ENCODE measurements at regions not wholly inside any gene's neighbourhood (a gene's known extent, or its start where the extent isn't known, plus 50 kb on each side); places are given as distances from the start of the nearest gene placed in this dataset.

DNA sequence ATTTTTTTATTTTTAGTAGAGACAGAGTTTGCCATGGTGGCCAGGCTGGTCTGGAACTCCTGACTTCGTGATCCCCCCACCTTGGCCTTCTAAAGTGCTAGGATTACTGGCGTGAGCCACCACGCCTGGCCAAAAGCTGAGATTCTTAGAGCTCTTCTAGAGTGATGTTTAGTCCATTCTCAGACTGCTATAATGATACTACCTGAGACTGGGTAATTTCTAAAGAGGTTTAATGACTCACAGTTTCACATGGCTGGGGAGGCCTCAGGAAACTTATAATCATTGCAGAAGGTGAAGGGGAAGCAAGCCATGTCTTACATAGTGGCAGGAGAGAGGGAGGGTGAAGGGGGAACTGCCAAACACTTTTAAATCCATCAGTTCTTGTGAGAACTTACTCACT lies 1804.9 kb upstream of the LRRTM1 start:
- WGBS (ENCODE audit: insufficient coverage) = no CpG with 5 or more reads among the region's 3 CpGs
- no peak overlapping the region for H3K27ac Mint-ChIP-seq
- peaks cover 3 to 28% (median 26%) of the 10 kb centered on the region in 3 donors for H3K9me3 Mint-ChIP-seq

GRCh38 chr2:82098617-82099016 lies 1794.1 kb upstream of the LRRTM1 start:
- no CpG with 5 or more reads among the region's 1 CpG for WGBS (ENCODE audit: insufficient coverage)
- Mint-ChIP-seq H3K36me3 (no peaks in the 10 kb centered on the region), H3K27ac (no peak overlapping the region), H3K4me3 (no peak overlapping the region), H3K4me1 (no peaks in the 10 kb centered on the region), H3K9me3 (peaks cover 0 to 7% (median 6%) of the 10 kb centered on the region in 3 donors), H3K27me3 (no peaks in the 10 kb centered on the region)
- DNase-seq = no peak
- no peaks in the 10 kb centered on the region for H3K9me3 ChIP-seq
- no peak overlapping the region for H3K27ac ChIP-seq (ENCODE audit: low read length)
- no peaks in the 10 kb centered on the region for H3K4me1 ChIP-seq (ENCODE audit: control insufficient read depth in 1 of 2, extremely low read depth in 1 of 2, insufficient read depth in 2 of 2, low read length in 2 of 2)
- no peaks in the 10 kb centered on the region for H3K36me3 ChIP-seq (ENCODE audit: control insufficient read depth in 2 of 2, extremely low read depth in 1 of 2, insufficient read depth in 1 of 2, low read length in 1 of 2)
- CTCF ChIA-PET = no interaction called here
- ATAC-seq (replicated peaks in 1 of 4) = no peak
- H3K27me3 ChIP-seq (replicated peaks in 1 of 2; ENCODE audit: control insufficient read depth in 2 of 2, extremely low read depth in 1 of 2, insufficient read depth in 2 of 2, low read length in 1 of 2) = no peaks in the 10 kb centered on the region
- H3K4me3 ChIP-seq (ENCODE audit: control insufficient read depth in 1 of 2, extremely low read depth in 1 of 2, low read length in 1 of 2) = no peak overlapping the region
- POLR2A ChIA-PET = no interaction called here

More for the DNA sequence above, 1804.9 kb upstream of the LRRTM1 start:
- H3K9me3 ChIP-seq = peaks cover 3% of the 10 kb centered on the region
- DNase-seq (no peak), ATAC-seq (replicated peaks in 1 of 4) (no peak)
- no peaks in the 10 kb centered on the region for H3K4me1 ChIP-seq (ENCODE audit: control insufficient read depth in 1 of 2, extremely low read depth in 1 of 2, insufficient read depth in 2 of 2, low read length in 2 of 2)
- POLR2A ChIA-PET = no interaction called here
- Mint-ChIP-seq H3K27me3 (no peaks in the 10 kb centered on the region), H3K36me3 (no peaks in the 10 kb centered on the region), H3K4me1 (no peaks in the 10 kb centered on the region), H3K4me3 (no peak overlapping the region)
- no peak overlapping the region for H3K4me3 ChIP-seq (ENCODE audit: control insufficient read depth in 1 of 2, extremely low read depth in 1 of 2, low read length in 1 of 2)
- no peaks in the 10 kb centered on the region for H3K36me3 ChIP-seq (ENCODE audit: control insufficient read depth in 2 of 2, extremely low read depth in 1 of 2, insufficient read depth in 1 of 2, low read length in 1 of 2)
- CTCF ChIA-PET = no interaction called here
- H3K27me3 ChIP-seq (replicated peaks in 1 of 2; ENCODE audit: control insufficient read depth in 2 of 2, extremely low read depth in 1 of 2, insufficient read depth in 2 of 2, low read length in 1 of 2) = no peaks in the 10 kb centered on the region
- no peak overlapping the region for H3K27ac ChIP-seq (ENCODE audit: low read length)

DNA sequence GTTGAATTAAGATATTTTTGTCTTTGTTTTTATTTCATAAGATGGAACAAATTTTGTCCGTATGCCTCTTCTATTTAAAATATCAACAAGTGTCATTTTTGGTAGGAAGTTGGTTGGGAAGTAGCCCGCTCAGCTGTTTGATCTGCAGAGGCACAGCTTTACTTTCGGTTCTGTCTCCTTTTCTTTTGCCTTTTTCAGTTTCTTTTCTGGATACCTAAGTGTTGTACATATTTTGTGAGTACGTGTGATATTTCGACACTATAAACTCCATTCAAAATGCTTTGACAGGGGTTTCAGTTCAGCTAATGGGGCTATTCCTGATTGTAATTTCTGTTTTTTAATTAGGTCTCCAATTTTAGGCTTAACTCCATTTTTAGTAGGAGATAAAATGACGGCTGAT lies 1785.0 kb upstream of the LRRTM1 start:
- ChIA-PET POLR2A (no interaction called here), CTCF (no interaction called here)
- Histone ChIP-seq H3K36me3 (ENCODE audit: control insufficient read depth in 2 of 2, extremely low read depth in 1 of 2, insufficient read depth in 1 of 2, low read length in 1 of 2) (no peaks in the 10 kb centered on the region), H3K9me3 (no peaks in the 10 kb centered on the region), H3K4me3 (ENCODE audit: control insufficient read depth in 1 of 2, extremely low read depth in 1 of 2, low read length in 1 of 2) (no peak overlapping the region), H3K27me3 (replicated peaks in 1 of 2; ENCODE audit: control insufficient read depth in 2 of 2, extremely low read depth in 1 of 2, insufficient read depth in 2 of 2, low read length in 1 of 2) (no peaks in the 10 kb centered on the region), H3K4me1 (ENCODE audit: control insufficient read depth in 1 of 2, extremely low read depth in 1 of 2, insufficient read depth in 2 of 2, low read length in 2 of 2) (no peaks in the 10 kb centered on the region), H3K27ac (ENCODE audit: low read length) (no peak overlapping the region)
- Mint-ChIP-seq H3K27me3 (no peaks in the 10 kb centered on the region), H3K27ac (no peak overlapping the region), H3K9me3 (peaks cover 10 to 31% (median 22%) of the 10 kb centered on the region in 3 donors), H3K4me3 (no peak overlapping the region), H3K4me1 (no peaks in the 10 kb centered on the region), H3K36me3 (no peaks in the 10 kb centered on the region)
- ATAC-seq (replicated peaks in 1 of 4) (no peak), DNase-seq (no peak)
- WGBS (ENCODE audit: insufficient coverage) = no CpG with 5 or more reads among the region's 6 CpGs

DNA sequence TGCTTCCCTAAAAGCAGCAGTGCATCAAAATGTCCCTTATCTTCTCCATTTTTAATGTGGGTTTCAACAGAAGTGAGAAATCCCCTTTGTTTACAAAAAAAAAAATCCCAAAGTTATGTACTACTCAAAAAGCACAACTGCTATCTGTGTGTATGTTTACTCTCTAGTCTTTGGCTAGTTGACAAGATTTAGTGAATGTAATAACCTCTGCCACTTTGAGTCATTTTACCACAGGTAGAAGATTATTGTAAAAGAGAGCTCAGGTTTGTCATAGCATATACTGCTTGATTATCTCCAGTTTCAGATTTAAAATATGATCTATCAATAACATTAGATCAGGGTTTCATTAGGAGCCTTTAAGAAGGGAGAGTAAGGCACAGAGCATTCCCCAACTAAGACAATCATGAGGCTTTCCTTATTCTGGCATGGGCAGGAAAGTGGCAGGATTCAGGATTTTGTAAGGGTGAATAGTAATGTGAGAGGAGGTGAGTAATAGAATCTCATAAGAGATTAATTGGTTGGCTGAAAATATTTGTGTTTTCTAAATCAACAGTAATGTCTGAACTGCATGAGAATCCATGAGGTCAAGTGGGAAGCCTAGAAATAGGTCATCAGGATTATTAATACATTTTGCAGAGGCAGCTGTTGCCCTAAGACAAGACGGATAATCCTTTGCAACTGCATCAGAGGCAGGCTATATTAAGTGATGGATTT lies 1780.3 kb upstream of the LRRTM1 start:
- Mint-ChIP-seq H3K27ac (no peak overlapping the region), H3K36me3 (no peaks in the 10 kb centered on the region), H3K4me3 (no peak overlapping the region), H3K27me3 (no peaks in the 10 kb centered on the region), H3K4me1 (no peaks in the 10 kb centered on the region), H3K9me3 (peaks cover 9 to 30% (median 29%) of the 10 kb centered on the region in 3 donors)
- ChIA-PET CTCF (no interaction called here), POLR2A (no interaction called here)
- DNase-seq = no peak
- Histone ChIP-seq H3K27me3 (replicated peaks in 1 of 2; ENCODE audit: control insufficient read depth in 2 of 2, extremely low read depth in 1 of 2, insufficient read depth in 2 of 2, low read length in 1 of 2) (no peaks in the 10 kb centered on the region), H3K4me3 (ENCODE audit: control insufficient read depth in 1 of 2, extremely low read depth in 1 of 2, low read length in 1 of 2) (no peak overlapping the region), H3K36me3 (ENCODE audit: control insufficient read depth in 2 of 2, extremely low read depth in 1 of 2, insufficient read depth in 1 of 2, low read length in 1 of 2) (no peaks in the 10 kb centered on the region), H3K4me1 (ENCODE audit: control insufficient read depth in 1 of 2, extremely low read depth in 1 of 2, insufficient read depth in 2 of 2, low read length in 2 of 2) (no peaks in the 10 kb centered on the region), H3K9me3 (no peaks in the 10 kb centered on the region), H3K27ac (ENCODE audit: low read length) (no peak overlapping the region)
- ATAC-seq (replicated peaks in 1 of 4) = no peak
- no CpG with 5 or more reads among the region's 1 CpG for whole genome bisulfite sequencing (ENCODE audit: insufficient coverage)

GRCh38 chr2:82075875-82076274 lies 1771.3 kb upstream of the LRRTM1 start:
- ChIA-PET POLR2A (no interaction called here), CTCF (no interaction called here)
- no peaks in the 10 kb centered on the region for H3K4me1 Mint-ChIP-seq
- H3K4me3 ChIP-seq (ENCODE audit: control insufficient read depth in 1 of 2, extremely low read depth in 1 of 2, low read length in 1 of 2) = no peak overlapping the region
- H3K36me3 ChIP-seq (ENCODE audit: control insufficient read depth in 2 of 2, extremely low read depth in 1 of 2, insufficient read depth in 1 of 2, low read length in 1 of 2) = no peaks in the 10 kb centered on the region
- H3K27ac ChIP-seq (ENCODE audit: low read length) = no peak overlapping the region
- no CpG with 5 or more reads among the region's 2 CpGs for WGBS (ENCODE audit: insufficient coverage)
- ATAC-seq (replicated peaks in 1 of 4) (no peak), DNase-seq (no peak)
- peaks cover 8 to 17% (median 9%) of the 10 kb centered on the region in 3 donors for H3K9me3 Mint-ChIP-seq
- H3K9me3 ChIP-seq = no peaks in the 10 kb centered on the region
- no peaks in the 10 kb centered on the region for H3K27me3 ChIP-seq (replicated peaks in 1 of 2; ENCODE audit: control insufficient read depth in 2 of 2, extremely low read depth in 1 of 2, insufficient read depth in 2 of 2, low read length in 1 of 2)
- H3K4me1 ChIP-seq (ENCODE audit: control insufficient read depth in 1 of 2, extremely low read depth in 1 of 2, insufficient read depth in 2 of 2, low read length in 2 of 2) = no peaks in the 10 kb centered on the region
- no peaks in the 10 kb centered on the region for H3K27me3 Mint-ChIP-seq
- no peak overlapping the region for H3K27ac Mint-ChIP-seq
- no peak overlapping the region for H3K4me3 Mint-ChIP-seq
- no peaks in the 10 kb centered on the region for H3K36me3 Mint-ChIP-seq

GRCh38 chr2:82062463-82062862 lies 1757.9 kb upstream of the LRRTM1 start:
- H3K27me3 ChIP-seq (replicated peaks in 1 of 2; ENCODE audit: control insufficient read depth in 2 of 2, extremely low read depth in 1 of 2, insufficient read depth in 2 of 2, low read length in 1 of 2) = no peaks in the 10 kb centered on the region
- Mint-ChIP-seq H3K27ac (no peak overlapping the region), H3K9me3 (peaks cover 4 to 16% (median 8%) of the 10 kb centered on the region in 3 donors), H3K4me3 (no peak overlapping the region), H3K4me1 (no peaks in the 10 kb centered on the region), H3K27me3 (no peaks in the 10 kb centered on the region), H3K36me3 (no peaks in the 10 kb centered on the region)
- no CpG with 5 or more reads among the region's 2 CpGs for WGBS (ENCODE audit: insufficient coverage)
- H3K4me1 ChIP-seq (ENCODE audit: control insufficient read depth in 1 of 2, extremely low read depth in 1 of 2, insufficient read depth in 2 of 2, low read length in 2 of 2) = no peaks in the 10 kb centered on the region
- ChIA-PET POLR2A (no interaction called here), CTCF (no interaction called here)
- ATAC-seq (replicated peaks in 1 of 4) (no peak), DNase-seq (no peak)
- no peak overlapping the region for H3K4me3 ChIP-seq (ENCODE audit: control insufficient read depth in 1 of 2, extremely low read depth in 1 of 2, low read length in 1 of 2)
- no peaks in the 10 kb centered on the region for H3K9me3 ChIP-seq
- H3K36me3 ChIP-seq (ENCODE audit: control insufficient read depth in 2 of 2, extremely low read depth in 1 of 2, insufficient read depth in 1 of 2, low read length in 1 of 2) = no peaks in the 10 kb centered on the region
- no peak overlapping the region for H3K27ac ChIP-seq (ENCODE audit: low read length)

DNA sequence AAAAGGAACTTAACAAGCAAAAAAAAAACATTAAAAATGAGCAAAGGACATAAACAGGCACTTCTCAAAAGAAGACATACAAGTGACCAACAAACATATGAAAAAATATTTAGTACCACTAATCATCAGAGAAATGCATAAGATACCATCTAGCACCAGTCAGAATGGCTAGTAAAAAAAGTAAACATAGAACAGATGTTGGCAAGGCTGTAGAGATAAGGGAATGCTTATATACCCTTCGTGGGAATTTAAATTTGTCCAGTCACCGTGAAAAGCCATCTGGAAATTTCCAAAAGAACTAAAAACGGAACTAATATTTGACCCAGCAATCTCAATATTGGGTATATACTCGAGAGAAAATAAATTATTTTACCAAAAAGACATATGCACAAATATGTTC lies 1751.3 kb upstream of the LRRTM1 start:
- Mint-ChIP-seq H3K9me3 (peaks cover 14 to 22% (median 17%) of the 10 kb centered on the region in 3 donors), H3K36me3 (no peaks in the 10 kb centered on the region), H3K27ac (no peak overlapping the region), H3K4me3 (no peak overlapping the region), H3K4me1 (no peaks in the 10 kb centered on the region), H3K27me3 (no peaks in the 10 kb centered on the region)
- ChIA-PET POLR2A (no interaction called here), CTCF (no interaction called here)
- no peaks in the 10 kb centered on the region for H3K4me1 ChIP-seq (ENCODE audit: control insufficient read depth in 1 of 2, extremely low read depth in 1 of 2, insufficient read depth in 2 of 2, low read length in 2 of 2)
- no peaks in the 10 kb centered on the region for H3K27me3 ChIP-seq (replicated peaks in 1 of 2; ENCODE audit: control insufficient read depth in 2 of 2, extremely low read depth in 1 of 2, insufficient read depth in 2 of 2, low read length in 1 of 2)
- ATAC-seq (replicated peaks in 1 of 4) = no peak
- no peaks in the 10 kb centered on the region for H3K9me3 ChIP-seq
- no peak overlapping the region for H3K4me3 ChIP-seq (ENCODE audit: control insufficient read depth in 1 of 2, extremely low read depth in 1 of 2, low read length in 1 of 2)
- no peak overlapping the region for H3K27ac ChIP-seq (ENCODE audit: low read length)
- no peak for DNase-seq
- no CpG with 5 or more reads among the region's 4 CpGs for WGBS (ENCODE audit: insufficient coverage)
- no peaks in the 10 kb centered on the region for H3K36me3 ChIP-seq (ENCODE audit: control insufficient read depth in 2 of 2, extremely low read depth in 1 of 2, insufficient read depth in 1 of 2, low read length in 1 of 2)
